ENCODE measurements at regions not wholly inside any gene's neighbourhood (a gene's known extent, or its start where the extent isn't known, plus 50 kb on each side); places are given as distances from the start of the nearest gene placed in this dataset.

DNA sequence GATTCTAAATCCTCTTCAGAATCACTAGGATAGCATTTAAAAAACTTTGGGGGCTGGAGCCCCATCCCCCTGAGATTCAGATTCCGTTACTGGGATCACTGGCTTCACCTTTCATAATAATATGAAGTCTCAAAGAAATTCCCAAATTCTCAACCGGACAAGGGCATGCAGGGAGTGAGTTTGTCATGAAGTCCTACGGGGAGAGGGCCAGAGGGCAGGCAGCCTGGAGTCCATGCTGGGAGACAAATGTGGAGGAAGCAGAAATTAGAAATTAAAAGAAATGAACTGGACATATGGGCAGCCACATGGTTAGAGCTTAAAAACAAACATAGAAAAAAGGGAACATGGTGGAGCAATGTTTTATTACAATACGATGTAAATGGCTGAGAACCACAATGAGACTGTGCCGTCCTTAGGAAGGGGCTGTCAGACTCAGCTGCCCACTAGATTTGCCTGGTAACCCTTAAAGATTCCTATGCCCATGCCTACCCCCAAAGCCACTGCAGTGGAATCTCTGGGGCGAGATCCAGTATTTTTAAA, 142.6 kb downstream of the CEBPB start:
- TF ChIP-seq SUZ12 (IDR thresholded peaks at IDR 0.05; ENCODE audit: extremely low read depth, insufficient read depth, insufficient read length) (no peak), ZNF274 (IDR thresholded peaks at IDR 0.05; ENCODE audit: low read depth, low read length) (no peak)

Measured in NT2/D1 (cell line).